OCI-LY1 (cell line): ENCODE measurements at regions not wholly inside any gene's neighbourhood (a gene's known extent, or its start where the extent isn't known, plus 50 kb on each side); places are given as distances from the start of the nearest gene placed in this dataset.
"Not testable (repeated sequence)": the region's sequence is repeated elsewhere in the genome, so short reads cannot be mapped to it uniquely, and the experiment has no call there.

Experiments used
- CTCF ChIP-seq: fragments of 200-600 bp; sonication (generic), shearing (Covaris generic); IDR thresholded peaks from 2 replicates; pipeline ENCODE4 v1.5.1; 2017; ENCODE audit warnings: mild to moderate bottlenecking, antibody characterized with exemption, low read length, moderate library complexity, mixed read lengths
- EZH2 ChIP-seq: fragments of 200-600 bp; sonication (generic), shearing (Covaris generic); IDR thresholded peaks from 2 replicates; pipeline ENCODE4 v1.8.0; 2017; ENCODE audit warnings: borderline replicate concordance, mixed run types, mild to moderate bottlenecking, antibody characterized with exemption, low read length, moderate library complexity, mixed read lengths

DNA sequence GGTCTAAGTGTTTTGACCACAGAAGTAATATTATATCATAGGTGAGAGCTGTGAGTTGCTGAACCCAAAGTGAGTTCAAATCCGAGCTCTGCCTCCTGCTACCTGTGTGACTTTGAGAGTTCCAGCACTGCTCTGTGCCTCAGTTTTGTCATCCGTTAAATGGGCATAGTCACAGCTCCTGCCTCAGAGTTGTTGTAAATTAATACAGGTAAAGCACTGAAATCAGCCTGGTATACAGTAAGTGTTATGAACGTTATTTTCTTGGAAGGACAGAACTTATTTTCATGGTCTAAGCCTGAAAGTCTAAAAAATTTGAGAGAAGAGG lies 65.4 kb upstream of the ZNF195 start:
- not testable (repeated sequence) for TF ChIP-seq CTCF, EZH2
